ENCODE measurements at regions not wholly inside any gene's neighbourhood (a gene's known extent, or its start where the extent isn't known, plus 50 kb on each side); places are given as distances from the start of the nearest gene placed in this dataset.
"Not testable (repeated sequence)": the region's sequence is repeated elsewhere in the genome, so short reads cannot be mapped to it uniquely, and the experiment has no call there.

GRCh38 chr9:78695519-78695918 lies 398.6 kb downstream of the PSAT1 start:
- no peak overlapping the region for H3K4me3 ChIP-seq (ENCODE audit: low read depth, low read length)
- no peak for TF ChIP-seq CTCF (IDR thresholded peaks at IDR 0.05; ENCODE audit: low read depth, low read length)

GRCh38 chr9:78697618-78698017 lies 400.7 kb downstream of the PSAT1 start:
- TF ChIP-seq CTCF (IDR thresholded peaks at IDR 0.05; ENCODE audit: low read depth, low read length) = no peak
- no peak overlapping the region for H3K4me3 ChIP-seq (ENCODE audit: low read depth, low read length)

- no peak for TF ChIP-seq CTCF (IDR thresholded peaks at IDR 0.05; ENCODE audit: low read depth, low read length)
Observed at GRCh38 chr9:78698371-78698770, 401.4 kb downstream of the PSAT1 start.

GRCh38 chr9:78699217-78699616 lies 402.3 kb downstream of the PSAT1 start:
- H3K4me3 ChIP-seq (ENCODE audit: low read depth, low read length) = not testable (repeated sequence)

More at GRCh38 chr9:78698371-78698770, 401.4 kb downstream of the PSAT1 start:
- no peak overlapping the region for H3K4me3 ChIP-seq (ENCODE audit: low read depth, low read length)

GRCh38 chr9:78704153-78704552 lies 407.2 kb downstream of the PSAT1 start:
- TF ChIP-seq CTCF (IDR thresholded peaks at IDR 0.05; ENCODE audit: low read depth, low read length) = 0 out of 2 replicates have a peak, but pooled peaks have one; percentile 11
- H3K4me3 ChIP-seq (ENCODE audit: low read depth, low read length) = not testable (repeated sequence)

GRCh38 chr9:78707080-78707479 lies 410.2 kb downstream of the PSAT1 start:
- no peak for TF ChIP-seq CTCF (IDR thresholded peaks at IDR 0.05; ENCODE audit: low read depth, low read length)
- H3K4me3 ChIP-seq (ENCODE audit: low read depth, low read length) = no peak overlapping the region

GRCh38 chr9:78707481-78707991 lies 410.6 kb downstream of the PSAT1 start:
- no peak for TF ChIP-seq CTCF (IDR thresholded peaks at IDR 0.05; ENCODE audit: low read depth, low read length)
- H3K4me3 ChIP-seq (ENCODE audit: low read depth, low read length) = no peak overlapping the region
